HCT116 (cell line): ENCODE measurements at regions not wholly inside any gene's neighbourhood (a gene's known extent, or its start where the extent isn't known, plus 50 kb on each side); places are given as distances from the start of the nearest gene placed in this dataset.
"Not testable (repeated sequence)": the region's sequence is repeated elsewhere in the genome, so short reads cannot be mapped to it uniquely, and the experiment has no call there.

Experiments used
- ATAC-seq: fragments of 200-7000 bp; cut with Tn5 transposase; 2 replicates; pipeline ENCODE4 v1.9.1; 2020; ENCODE audit warnings: mild to moderate bottlenecking, moderate library complexity
- BruUV-seq: library from RNA; stranded (reverse); fragments of 400-500 nt; replicated peaks from 2 replicates; lab custom pipeline; 2021; lab: Mats Ljungman, UMichigan
- CTCF ChIA-PET: fragments of 300-600 bp; sonication (Branson Sonifier 250); formaldehyde crosslinking; loops from one replicate; lab custom pipeline; 2021; ENCODE audit warnings: antibody characterized with exemption; lab: Charles Lee
- POLR2A ChIA-PET: fragments of 300-600, 350-600 bp; sonication (Branson Sonifier 250); formaldehyde crosslinking; loops from one replicate; lab custom pipeline; 2021; ENCODE audit warnings: antibody characterized with exemption; lab: Charles Lee
- RAD21 ChIA-PET, 2 experiments: fragments of 300-600 bp; sonication (Branson Sonifier 250); formaldehyde crosslinking; loops; one replicate each; lab custom pipeline; 2023; ENCODE audit warnings: low total read pairs in 2 of 2; ENCODE audit not compliant: uncharacterized antibody in 2 of 2, unreplicated experiment in 2 of 2, low non-redundant PET in 1 of 2; lab: Charles Lee
- DNase-seq: peaks from one replicate; pipeline ENCODE4 v3.0.0-alpha.2; 2010; ENCODE audit warnings: low read depth, low spot score
- H2AFZ ChIP-seq: fragments of 200-600 bp; shearing (Covaris generic), sonication (generic); 2 replicates; pipeline ENCODE4 v1.6.1; 2017; ENCODE audit warnings: low read depth, mixed run types, mixed read lengths, antibody characterized with exemption, low read length; ENCODE audit not compliant: poor library complexity, severe bottlenecking
- H3K27ac ChIP-seq: 2 replicates; pipeline ENCODE4 v1.5.1; 2012; ENCODE audit warnings: low read depth, low read length
- H3K27me3 ChIP-seq: fragments of 200-600 bp; sonication (generic); 2 replicates; pipeline ENCODE4 v1.6.1; 2016; ENCODE audit warnings: mixed run types, low read length, mixed read lengths; ENCODE audit not compliant: insufficient read depth
- H3K36me3 ChIP-seq, 2 experiments: fragments of 200-500 bp in 1 of 2; fragments of 200-600 bp in 1 of 2; sonication (Bioruptor generic) in 1 of 2; sonication (generic) in 1 of 2; 2 replicates each; pipeline versions ENCODE4 v1.5.1 to v1.6.1; 2014 to 2016; ENCODE audit warnings: low read length in 2 of 2, inconsistent platforms in 1 of 2, mixed read lengths in 1 of 2, mixed run types in 1 of 2; ENCODE audit not compliant: insufficient read depth in 2 of 2, control insufficient read depth in 1 of 2
- H3K4me1 ChIP-seq, 2 experiments: fragments of 200-600 bp in 1 of 2; sonication (generic) in 1 of 2; 2 replicates each; pipeline versions ENCODE4 v1.5.1 to v1.6.1; 2012 to 2017; ENCODE audit warnings: low read length in 2 of 2, inconsistent platforms in 1 of 2, mild to moderate bottlenecking in 1 of 2, mixed read lengths in 1 of 2, mixed run types in 1 of 2, moderate library complexity in 1 of 2; ENCODE audit not compliant: insufficient read depth in 2 of 2, control insufficient read depth in 1 of 2
- H3K4me2 ChIP-seq: fragments of 200-600 bp; sonication (generic); 2 replicates; pipeline ENCODE4 v1.6.1; 2017; ENCODE audit warnings: mixed run types, low read length, mixed read lengths
- H3K4me3 ChIP-seq, 2 experiments: fragments of 200-600 bp in 1 of 2; sonication (generic) in 1 of 2; replicated peaks in 1 of 2; 2 replicates each; pipeline ENCODE4 v1.5.1; 2011 to 2016; ENCODE audit warnings: low read length in 2 of 2, control low read depth in 1 of 2, low read depth in 1 of 2, mild to moderate bottlenecking in 1 of 2, mixed read lengths in 1 of 2, mixed run types in 1 of 2
- H3K79me2 ChIP-seq: fragments of 200-600 bp; sonication (generic); 2 replicates; pipeline ENCODE4 v1.6.1; 2017; ENCODE audit warnings: mild to moderate bottlenecking, mixed run types, low read length, moderate library complexity, mixed read lengths; ENCODE audit not compliant: insufficient read depth
- H3K9ac ChIP-seq: fragments of 200-600 bp; sonication (generic); 2 replicates; pipeline ENCODE4 v1.6.1; 2016; ENCODE audit warnings: low read length, mixed read lengths
- H3K9me2 ChIP-seq: fragments of 200-600 bp; sonication (generic), shearing (Covaris generic); 2 replicates; pipeline ENCODE4 v1.6.1; 2017; ENCODE audit warnings: mixed run types, mild to moderate bottlenecking, moderate library complexity; ENCODE audit not compliant: insufficient read depth
- H3K9me3 ChIP-seq, 2 experiments: fragments of 200-500 bp in 1 of 2; fragments of 200-600 bp in 1 of 2; sonication (Bioruptor generic) in 1 of 2; sonication (generic) in 1 of 2; 2 replicates each; pipeline ENCODE4 v1.6.1; 2014 to 2017; ENCODE audit warnings: low read length in 2 of 2, mixed read lengths in 2 of 2, inconsistent platforms in 1 of 2, low read depth in 1 of 2, mild to moderate bottlenecking in 1 of 2, mixed run types in 1 of 2, moderate library complexity in 1 of 2; ENCODE audit not compliant: control insufficient read depth in 1 of 2, insufficient read depth in 1 of 2
- H4K20me1 ChIP-seq: fragments of 200-600 bp; sonication (generic), shearing (Covaris generic); 2 replicates; pipeline ENCODE4 v1.6.1; 2017; ENCODE audit warnings: mixed run types, mild to moderate bottlenecking, moderate library complexity; ENCODE audit not compliant: insufficient read depth
- CBX3 ChIP-seq: IDR thresholded peaks from 2 replicates; pipeline ENCODE4 v1.6.1; 2012; ENCODE audit warnings: low read depth
- CTCF ChIP-seq, 3 experiments: fragments of 200-600 bp in 1 of 3; sonication (generic) in 1 of 3; IDR thresholded peaks in 2 of 3; conservative IDR thresholded peaks in 1 of 3; 2 replicates each; pipeline ENCODE4 v1.5.1; 2012 to 2017; ENCODE audit warnings: low read depth in 2 of 3, low read length in 2 of 3, antibody characterized with exemption in 1 of 3, borderline replicate concordance in 1 of 3, control low read depth in 1 of 3, mild to moderate bottlenecking in 1 of 3, mixed read lengths in 1 of 3, mixed run types in 1 of 3, moderate library complexity in 1 of 3; ENCODE audit not compliant: insufficient read depth in 1 of 3
- EGR1 ChIP-seq: IDR thresholded peaks from 2 replicates; pipeline ENCODE4 v1.6.1; 2012; ENCODE audit warnings: low read depth
- EZH2phosphoT487 ChIP-seq: fragments of 200-600 bp; IDR thresholded peaks from 2 replicates; pipeline ENCODE4 v1.6.1; 2018; ENCODE audit warnings: antibody characterized with exemption, borderline replicate concordance
- JUND ChIP-seq: IDR thresholded peaks from 2 replicates; pipeline ENCODE4 v1.6.1; 2012
- MAX ChIP-seq: IDR thresholded peaks from 2 replicates; pipeline ENCODE4 v1.6.1; 2012
- REST ChIP-seq: IDR thresholded peaks from 2 replicates; pipeline ENCODE4 v1.6.1; 2012; ENCODE audit warnings: low read depth
- SP1 ChIP-seq: IDR thresholded peaks from 2 replicates; pipeline ENCODE4 v1.6.1; 2012; ENCODE audit warnings: low read depth
- SRF ChIP-seq: IDR thresholded peaks from 2 replicates; pipeline ENCODE4 v1.6.1; 2012; ENCODE audit warnings: low read depth
- intact Hi-C: fragments of 100-400 bp; cut with micrococcal nuclease; formaldehyde crosslinking; loops from 2 replicates; pipeline ENCODE4 v1.10.0; 2022

- Histone ChIP-seq H3K9me3 (no peaks in the 10 kb centered on the region), H3K9me2 (no peaks in the 10 kb centered on the region), H3K27ac (no peak overlapping the region), H3K27me3 (no peaks in the 10 kb centered on the region)
- POLR2A ChIA-PET: no interaction called here
- intact Hi-C loops: no loop called here
- TF ChIP-seq EGR1 (no peak), EZH2phosphoT487 (no peak), JUND (no peak), REST (no peak), SP1 (no peak), CTCF (IDR thresholded peaks at IDR 0.05 in 2 of 3, conservative IDR thresholded peaks at IDR 0.05 in 1 of 3; ENCODE audit: borderline replicate concordance in 1 of 3, insufficient read depth in 1 of 3, low read depth in 2 of 3, low read length in 2 of 3) (no peak), MAX (no peak), SRF (no peak), CBX3 (no peak)
- TF ChIP-seq, all 23 proteins: peak for 0
- DNase-seq (no peak), ATAC-seq (no peak)
- ChIA-PET CTCF (no interaction called here), RAD21 (no interaction called here)
- no peak overlapping the region for H2AFZ ChIP-seq
- no peaks in the 10 kb centered on the region for H3K79me2 ChIP-seq
- no peaks in the 10 kb centered on the region for H4K20me1 ChIP-seq
- H3K4me1 ChIP-seq: no peaks in the 10 kb centered on the region
- H3K4me3 ChIP-seq: no peak overlapping the region
- no peak overlapping the region for H3K9ac ChIP-seq
- H3K4me2 ChIP-seq: no peak overlapping the region
- no peaks in the 10 kb centered on the region for H3K36me3 ChIP-seq
- BruUV-seq: no TSS peak
Observed at GRCh38 chr1:192884241-192884640, 75.4 kb downstream of the RGS2 start.

- H3K36me3 ChIP-seq, DNase-seq, ATAC-seq, H3K27me3 ChIP-seq, H3K9ac ChIP-seq, H3K27ac ChIP-seq, H3K9me3 ChIP-seq, H3K4me2 ChIP-seq, H3K9me2 ChIP-seq, POLR2A ChIA-PET, intact Hi-C loops, CTCF ChIA-PET, H3K4me1 ChIP-seq, BruUV-seq, H4K20me1 ChIP-seq, H3K79me2 ChIP-seq, RAD21 ChIA-PET, H3K4me3 ChIP-seq, H2AFZ ChIP-seq: not testable (repeated sequence)
Observed at GRCh38 chr1:192885387-192885786, 76.5 kb downstream of the RGS2 start.
